H1 (cell line): ENCODE measurements at regions not wholly inside any gene's neighbourhood (a gene's known extent, or its start where the extent isn't known, plus 50 kb on each side); places are given as distances from the start of the nearest gene placed in this dataset.

Source experiments
- CTCF ChIA-PET: fragments of 300-600 bp; sonication (Branson Sonifier 250); formaldehyde crosslinking; loops from one replicate; lab custom pipeline; 2021; ENCODE audit not compliant: partially characterized antibody; lab: Charles Lee
- POLR2A ChIA-PET: fragments of 300-600 bp; sonication (Branson Sonifier 250); formaldehyde crosslinking; loops from one replicate; lab custom pipeline; 2021; ENCODE audit warnings: inconsistent platforms; ENCODE audit not compliant: partially characterized antibody; lab: Charles Lee
- DNase-seq, 2 experiments: peaks; one replicate each; pipeline versions ENCODE4 v3.0.0 to v3.0.0-alpha.2; 2010 to 2022; ENCODE audit warnings: low spot score in 2 of 2, low read depth in 1 of 2, mixed read lengths in 1 of 2
- FAIRE-seq: peaks from 2 replicates; lab custom pipeline; 2011; peaks lifted over from hg19 to GRCh38; lab: Jason Lieb, UNC
- H2AFZ ChIP-seq: 2 replicates; pipeline ENCODE4 v1.8.1; 2012; ENCODE audit warnings: low read length, inconsistent platforms
- H2AK5ac ChIP-seq: 2 replicates; pipeline ENCODE4 v1.6.1; 2013; ENCODE audit warnings: low read depth, low read length
- H2BK120ac ChIP-seq: replicated peaks from 2 replicates; pipeline ENCODE3; 2013; ENCODE audit warnings: low read depth, low read length, inconsistent platforms
- H2BK12ac ChIP-seq: 2 replicates; pipeline ENCODE4 v1.6.1; 2013; ENCODE audit warnings: low read depth, low read length
- H2BK15ac ChIP-seq: 2 replicates; pipeline ENCODE4 v1.6.1; 2013; ENCODE audit warnings: low read length
- H2BK20ac ChIP-seq: 2 replicates; pipeline ENCODE4 v1.6.1; 2013; ENCODE audit warnings: low read length
- H2BK5ac ChIP-seq: 2 replicates; pipeline ENCODE4 v1.6.1; 2013; ENCODE audit warnings: low read depth, low read length
- H3K14ac ChIP-seq: 2 replicates; pipeline ENCODE4 v1.6.1; 2013; ENCODE audit warnings: inconsistent platforms; ENCODE audit not compliant: insufficient read length
- H3K18ac ChIP-seq: 2 replicates; pipeline ENCODE4 v1.6.1; 2013; ENCODE audit warnings: low read length; ENCODE audit errors: extremely low read depth
- H3K23ac ChIP-seq: 2 replicates; pipeline ENCODE4 v1.6.1; 2013; ENCODE audit warnings: inconsistent platforms; ENCODE audit not compliant: insufficient read length
- H3K23me2 ChIP-seq: 2 replicates; pipeline ENCODE4 v1.6.1; 2013; ENCODE audit warnings: low read depth, low read length
- H3K27ac ChIP-seq: 2 replicates; pipeline ENCODE4 v1.6.1; 2011; ENCODE audit warnings: low read depth, low read length, inconsistent platforms
- H3K27me3 ChIP-seq, 4 experiments: replicated peaks in 1 of 4; 1 replicate in 1 of 4; 2 replicates in 3 of 4; pipeline versions ENCODE4 v1.6.1 to v1.8.1; 2011 to 2013; ENCODE audit warnings: low read length in 3 of 4, mild to moderate bottlenecking in 3 of 4, inconsistent platforms in 2 of 4, mixed read lengths in 2 of 4, moderate library complexity in 1 of 4; ENCODE audit not compliant: control insufficient read depth in 3 of 4, insufficient read depth in 3 of 4; ENCODE audit errors: extremely low read depth in 1 of 4
- H3K36me3 ChIP-seq, 4 experiments: 2 replicates each; pipeline versions ENCODE4 v1.6.1 to v1.8.1; 2011 to 2013; ENCODE audit warnings: mild to moderate bottlenecking in 4 of 4, low read length in 3 of 4, moderate library complexity in 2 of 4, control low read depth in 1 of 4, inconsistent platforms in 1 of 4; ENCODE audit not compliant: insufficient read depth in 4 of 4, control insufficient read depth in 2 of 4
- H3K4ac ChIP-seq: replicated peaks from 2 replicates; pipeline ENCODE3; 2013; ENCODE audit warnings: low read length, low read depth, mixed read lengths, inconsistent platforms; ENCODE audit not compliant: insufficient read length
- H3K4me1 ChIP-seq, 4 experiments: replicated peaks in 1 of 4; 1 replicate in 1 of 4; 2 replicates in 3 of 4; pipeline versions ENCODE4 v1.6.1 to v1.8.1; 2011 to 2013; ENCODE audit warnings: low read length in 3 of 4, inconsistent platforms in 2 of 4, mixed read lengths in 1 of 4; ENCODE audit not compliant: insufficient read depth in 4 of 4, control insufficient read depth in 3 of 4
- H3K4me2 ChIP-seq, 2 experiments: 2 replicates each; pipeline versions ENCODE4 v1.6.1 to v1.8.1; 2011 to 2013; ENCODE audit warnings: low read depth in 2 of 2, low read length in 2 of 2, control low read depth in 1 of 2, inconsistent platforms in 1 of 2, mild to moderate bottlenecking in 1 of 2; ENCODE audit not compliant: insufficient read depth in 1 of 2
- H3K4me3 ChIP-seq, 4 experiments: fragments of 200-600, 300-600 bp in 1 of 4; sonication (generic), shearing (Covaris generic), sonication (Bioruptor Twin) in 1 of 4; 2 replicates each; pipeline versions ENCODE4 v1.5.1 to v1.8.1; 2011 to 2016; ENCODE audit warnings: low read length in 4 of 4, low read depth in 3 of 4, control low read depth in 2 of 4, inconsistent platforms in 2 of 4, mild to moderate bottlenecking in 2 of 4, mixed read lengths in 1 of 4, moderate library complexity in 1 of 4; ENCODE audit not compliant: insufficient read depth in 2 of 4; ENCODE audit errors: extremely low read depth in 1 of 4
- H3K56ac ChIP-seq: replicated peaks from 2 replicates; pipeline ENCODE3; 2013; ENCODE audit warnings: low read depth, mild to moderate bottlenecking, mixed read lengths, low read length, inconsistent platforms; ENCODE audit not compliant: insufficient read length
- H3K79me1 ChIP-seq: 2 replicates; pipeline ENCODE4 v1.6.1; 2013; ENCODE audit warnings: low read depth, low read length, control low read depth
- H3K79me2 ChIP-seq, 2 experiments: 2 replicates each; pipeline versions ENCODE4 v1.6.1 to v1.8.1; 2012 to 2013; ENCODE audit warnings: low read length in 2 of 2, mild to moderate bottlenecking in 2 of 2, inconsistent platforms in 1 of 2; ENCODE audit not compliant: insufficient read depth in 2 of 2, control insufficient read depth in 1 of 2
- H3K9ac ChIP-seq, 4 experiments: replicated peaks in 1 of 4; 1 replicate in 1 of 4; 2 replicates in 3 of 4; pipeline versions ENCODE4 v1.6.1 to v1.8.1; 2011 to 2013; ENCODE audit warnings: low read depth in 3 of 4, low read length in 3 of 4, control low read depth in 2 of 4, mild to moderate bottlenecking in 2 of 4, moderate library complexity in 2 of 4, inconsistent platforms in 1 of 4; ENCODE audit errors: extremely low read depth in 1 of 4
- H3K9me3 ChIP-seq, 2 experiments: 2 replicates each; pipeline versions ENCODE4 v1.6.1 to v1.8.1; 2012 to 2013; ENCODE audit warnings: mild to moderate bottlenecking in 2 of 2, moderate library complexity in 2 of 2, control low read depth in 1 of 2, inconsistent platforms in 1 of 2, low read depth in 1 of 2, low read length in 1 of 2, mixed read lengths in 1 of 2; ENCODE audit not compliant: insufficient read depth in 2 of 2
- H4K20me1 ChIP-seq, 2 experiments: replicated peaks in 1 of 2; 2 replicates each; pipeline versions ENCODE3 to v1.8.1; 2011 to 2013; ENCODE audit warnings: inconsistent platforms in 2 of 2, low read length in 2 of 2, mild to moderate bottlenecking in 1 of 2; ENCODE audit not compliant: insufficient read depth in 2 of 2, control insufficient read depth in 1 of 2
- H4K5ac ChIP-seq: 2 replicates; pipeline ENCODE4 v1.6.1; 2013; ENCODE audit warnings: low read length, low read depth, mixed read lengths, inconsistent platforms; ENCODE audit not compliant: insufficient read length
- H4K8ac ChIP-seq: 2 replicates; pipeline ENCODE4 v1.8.0; 2013; ENCODE audit warnings: mild to moderate bottlenecking, moderate library complexity, low read length, inconsistent platforms; ENCODE audit not compliant: insufficient read depth; ENCODE audit errors: extremely low read depth
- H4K91ac ChIP-seq: replicated peaks from 2 replicates; pipeline ENCODE3; 2013; ENCODE audit warnings: low read length, mixed read lengths, inconsistent platforms; ENCODE audit not compliant: insufficient read length
- GTF2F1 ChIP-seq: IDR thresholded peaks from 2 replicates; pipeline ENCODE4 v1.6.1; 2012; ENCODE audit warnings: low read depth, low read length, improper control_type of control experiment, borderline replicate concordance
- TEAD4 ChIP-seq: IDR thresholded peaks from 2 replicates; pipeline ENCODE4 v1.6.1; 2012; ENCODE audit warnings: low read depth, low read length, inconsistent platforms, mixed read lengths
- WGBS, 2 experiments: shearing (Covaris generic) in 1 of 2; methylation state at CpG; one replicate each; pipeline versions ENCODE4 v1.1.6 to v1.1.7; 2013 to 2015; ENCODE audit warnings: low lambda C conversion rate in 2 of 2, mixed read lengths in 2 of 2, inconsistent platforms in 1 of 2, low coverage in 1 of 2, missing lambda C conversion rate in 1 of 2; ENCODE audit not compliant: insufficient replicate concordance in 2 of 2, insufficient coverage in 1 of 2, insufficient read length in 1 of 2; ENCODE audit errors: extremely low coverage in 1 of 2, missing lambda C conversion rate in 1 of 2; 5-methylcytosine and 5-hydroxymethylcytosine counted together

DNA sequence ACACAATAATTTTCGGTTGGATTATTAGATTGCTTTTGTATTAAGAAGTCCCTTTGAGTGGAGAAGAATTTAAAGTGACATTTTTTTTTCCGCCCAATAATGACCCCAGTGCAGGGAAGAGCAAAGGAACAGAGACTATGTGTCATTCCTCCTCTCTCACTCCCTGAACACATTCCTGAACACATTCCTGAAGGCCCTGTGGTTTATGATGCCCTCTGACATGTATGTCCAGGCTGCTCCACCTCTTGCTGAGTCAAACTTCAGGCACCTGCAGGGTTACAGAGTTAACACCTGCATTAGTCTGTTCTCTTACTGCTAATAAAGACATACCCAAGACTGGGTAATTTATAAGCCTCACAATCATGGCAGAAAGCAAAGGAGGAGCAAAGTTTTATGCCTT is 704.0 kb upstream of the LRRN3 start:
- Histone ChIP-seq H4K91ac (no peak overlapping the region), H3K56ac (no peak overlapping the region), H3K4me1 (peaks cover 0 to 12% (median 3%) of the 10 kb centered on the region in 4 experiments; a peak in 5 of 7 replicates), H3K4me3 (no peak overlapping the region), H3K79me1 (no peaks in the 10 kb centered on the region), H3K18ac (no peak overlapping the region), H4K5ac (no peak overlapping the region), H3K27me3 (no peaks in the 10 kb centered on the region; a peak in 1 of 7 replicates), H3K4me2 (no peak overlapping the region), H4K20me1 (no peaks in the 10 kb centered on the region), H3K36me3 (no peaks in the 10 kb centered on the region), H2BK15ac (no peak overlapping the region), H3K4ac (no peak overlapping the region), H3K79me2 (no peaks in the 10 kb centered on the region), H3K14ac (no peak overlapping the region), H3K9me3 (no peaks in the 10 kb centered on the region), H3K27ac (no peak overlapping the region), H2AK5ac (no peak overlapping the region), H4K8ac (no peak overlapping the region), H3K9ac (no peak overlapping the region), H2BK20ac (no peak overlapping the region), H2AFZ (no peak overlapping the region), H2BK120ac (no peak overlapping the region), H2BK5ac (no peak overlapping the region), H3K23ac (no peak overlapping the region), H3K23me2 (no peaks in the 10 kb centered on the region), H2BK12ac (no peak overlapping the region; the same call in 1 of the 2 replicates)
- DNase-seq (no peak), FAIRE-seq (no peak)
- TF ChIP-seq TEAD4 (peak; percentile 83), GTF2F1 (no peak)
- WGBS, 2 experiments = 52% methylated on average over 2 of the region's 2 CpGs; no CpG with 5 or more reads in 1 of the 2 experiments
- ChIA-PET CTCF (no interaction called here), POLR2A (no interaction called here)
